ENCODE measurements at regions not wholly inside any gene's neighbourhood (a gene's known extent, or its start where the extent isn't known, plus 50 kb on each side); places are given as distances from the start of the nearest gene placed in this dataset.

- WGBS: 60% methylated on average over 9 of the region's 9 CpGs
- H3K4me1 ChIP-seq: peaks cover 0 to 16% (median 6%) of the 10 kb centered on the region in 4 donors
- no peaks in the 10 kb centered on the region for H3K36me3 ChIP-seq
- H3K27ac ChIP-seq (replicated peaks in 1 of 4): no peak overlapping the region
- no peak overlapping the region for H3K4me3 ChIP-seq
- H3K9me3 ChIP-seq: no peaks in the 10 kb centered on the region
- intact Hi-C loops (cut with DNase I): no loop called here
- no peak for DNase-seq (ENCODE audit: extremely low spot score)
- peaks cover 0 to 11% (median 0%) of the 10 kb centered on the region in 4 donors for H3K27me3 ChIP-seq
- TF ChIP-seq EP300 (IDR thresholded peaks at IDR 0.05) (no peak), CTCF (IDR thresholded peaks at IDR 0.05) (no peak), POLR2A (IDR thresholded peaks at IDR 0.05; ENCODE audit: low read depth) (no peak), POLR2AphosphoS5 (IDR thresholded peaks at IDR 0.05) (no peak)
Observed at GRCh38 chr4:183834252-183834651, 70.9 kb upstream of the STOX2 start.

GRCh38 chr4:183837222-183837621 lies 67.9 kb upstream of the STOX2 start:
- Histone ChIP-seq H3K27me3 (peaks cover 0 to 11% (median 0%) of the 10 kb centered on the region in 4 donors), H3K9me3 (no peaks in the 10 kb centered on the region), H3K4me1 (peaks cover 0 to 6% (median under 1%) of the 10 kb centered on the region in 4 donors), H3K36me3 (no peaks in the 10 kb centered on the region), H3K27ac (replicated peaks in 1 of 4) (no peak overlapping the region), H3K4me3 (no peak overlapping the region)
- no peak for TF ChIP-seq POLR2A (IDR thresholded peaks at IDR 0.05; ENCODE audit: low read depth)
- no peak for TF ChIP-seq CTCF (IDR thresholded peaks at IDR 0.05)
- TF ChIP-seq POLR2AphosphoS5 (IDR thresholded peaks at IDR 0.05): no peak
- TF ChIP-seq EP300 (IDR thresholded peaks at IDR 0.05): no peak
- WGBS: 72% methylated on average over 5 of the region's 5 CpGs
- DNase-seq (ENCODE audit: extremely low spot score): no peak
- intact Hi-C loops (cut with DNase I): no loop called here

DNA sequence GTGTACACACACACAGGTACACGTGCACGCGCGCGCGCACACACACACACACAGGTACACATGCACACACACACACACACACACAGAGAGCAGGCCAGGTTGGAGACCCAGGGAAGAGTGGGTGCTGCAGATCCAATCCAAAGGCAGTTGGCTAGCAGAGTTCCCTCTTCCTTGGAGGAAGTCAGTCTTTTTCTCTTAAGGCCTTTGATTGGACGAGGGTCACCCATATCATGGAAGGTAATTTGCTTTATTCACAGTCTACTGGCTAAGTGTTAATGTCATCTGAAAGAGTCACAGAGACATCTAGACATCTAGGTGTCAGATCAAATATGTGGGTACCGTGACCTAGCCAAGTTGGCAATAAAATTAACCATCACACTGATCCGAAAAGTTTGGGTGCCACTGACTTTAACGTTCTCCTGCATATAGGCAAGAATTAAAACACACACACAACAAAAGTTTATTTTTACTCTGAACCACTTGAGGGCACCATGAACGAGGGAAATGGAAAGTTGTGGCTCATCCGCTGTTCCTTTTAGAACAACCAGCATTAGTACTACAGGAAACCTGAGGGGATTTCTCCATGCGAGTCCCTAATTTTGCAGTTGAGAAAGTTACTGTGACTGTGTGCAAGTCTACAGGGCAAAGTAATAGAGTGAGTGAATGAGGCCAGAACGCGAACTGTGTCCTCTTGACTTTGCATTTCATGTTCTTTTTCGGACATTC lies 66.0 kb upstream of the STOX2 start:
- no peaks in the 10 kb centered on the region for H3K9me3 ChIP-seq
- DNase-seq (ENCODE audit: extremely low spot score): no peak
- H3K27me3 ChIP-seq: peaks cover 0 to 11% (median 0%) of the 10 kb centered on the region in 4 donors
- intact Hi-C loops (cut with DNase I): no loop called here
- H3K4me3 ChIP-seq: no peak overlapping the region
- WGBS: 66% methylated on average over 16 of the region's 16 CpGs
- H3K4me1 ChIP-seq: peaks cover 0 to 6% (median 0%) of the 10 kb centered on the region in 4 donors
- no peak overlapping the region for H3K27ac ChIP-seq (replicated peaks in 1 of 4)
- no peak for TF ChIP-seq EP300 (IDR thresholded peaks at IDR 0.05)
- TF ChIP-seq POLR2A (IDR thresholded peaks at IDR 0.05; ENCODE audit: low read depth): no peak
- no peak for TF ChIP-seq CTCF (IDR thresholded peaks at IDR 0.05)
- TF ChIP-seq POLR2AphosphoS5 (IDR thresholded peaks at IDR 0.05): no peak
- no peaks in the 10 kb centered on the region for H3K36me3 ChIP-seq

GRCh38 chr4:183840311-183840710 lies 64.8 kb upstream of the STOX2 start:
- H3K27ac ChIP-seq (replicated peaks in 1 of 4): no peak overlapping the region

More at GRCh38 chr4:183840311-183840710, 64.8 kb upstream of the STOX2 start:
- no peaks in the 10 kb centered on the region for H3K36me3 ChIP-seq
- TF ChIP-seq POLR2AphosphoS5 (IDR thresholded peaks at IDR 0.05) (peak in 1 of 2 donors; percentile 46), POLR2A (IDR thresholded peaks at IDR 0.05; ENCODE audit: low read depth) (no peak), CTCF (IDR thresholded peaks at IDR 0.05) (peak; percentile 84 to 89 (median 89))
- WGBS: 11% methylated on average over 5 of the region's 5 CpGs
- H3K4me1 ChIP-seq: peaks cover 0 to 6% (median 0%) of the 10 kb centered on the region in 4 donors
- H3K9me3 ChIP-seq: no peaks in the 10 kb centered on the region
- DNase-seq (ENCODE audit: extremely low spot score): no peak
- intact Hi-C loops (cut with DNase I): loop anchor here (1.0 kb wide), 2 partner anchors 257 to 328 kb away; no protein-coding TSS in a partner anchor
- H3K4me3 ChIP-seq: no peak overlapping the region
- H3K27me3 ChIP-seq: peaks cover 0 to 11% (median 0%) of the 10 kb centered on the region in 4 donors
